ENCODE measurements at regions not wholly inside any gene's neighbourhood (a gene's known extent, or its start where the extent isn't known, plus 50 kb on each side); places are given as distances from the start of the nearest gene placed in this dataset.

- Histone ChIP-seq H3K4me3 (no peak overlapping the region), H3K4me1 (ENCODE audit: control insufficient read depth in 5 of 5, insufficient read depth in 5 of 5, low read length in 5 of 5) (peaks cover 0 to 5% (median 0%) of the 10 kb centered on the region in 5 donors), H3K9ac (ENCODE audit: insufficient read depth in 1 of 2, low read length in 2 of 2) (no peak overlapping the region), H3K27ac (ENCODE audit: low read depth in 1 of 2, low read length in 1 of 2) (no peak overlapping the region), H3K27me3 (ENCODE audit: control insufficient read depth in 3 of 3, insufficient read depth in 3 of 3, low read length in 2 of 3) (no peaks in the 10 kb centered on the region), H3K9me3 (ENCODE audit: control insufficient read depth in 4 of 4, insufficient read depth in 3 of 4, low read length in 3 of 4) (no peaks in the 10 kb centered on the region), H3K36me3 (ENCODE audit: control insufficient read depth in 4 of 4, insufficient read depth in 4 of 4, low read length in 4 of 4) (no peaks in the 10 kb centered on the region)
- 91 to 96% methylated on average over 3 of the region's 3 CpGs for WGBS, 2 donors
- ATAC-seq (ENCODE audit: insufficient read depth, low FRiP score) (no peak), DNase-seq (no peak)
- no peak for TF ChIP-seq CTCF (IDR thresholded peaks at IDR 0.05; ENCODE audit: control extremely low read depth, extremely low read depth)
Measured at GRCh38 chr2:12289120-12289802, 427.5 kb upstream of the TRIB2 start.

- TF ChIP-seq CTCF (IDR thresholded peaks at IDR 0.05; ENCODE audit: control extremely low read depth, extremely low read depth), result no peak
- H3K36me3 ChIP-seq (ENCODE audit: control insufficient read depth in 4 of 4, insufficient read depth in 4 of 4, low read length in 4 of 4), result no peaks in the 10 kb centered on the region
- peaks cover 0 to 5% (median 0%) of the 10 kb centered on the region in 5 donors for H3K4me1 ChIP-seq (ENCODE audit: control insufficient read depth in 5 of 5, insufficient read depth in 5 of 5, low read length in 5 of 5)
- H3K9ac ChIP-seq (ENCODE audit: insufficient read depth in 1 of 2, low read length in 2 of 2), result no peak overlapping the region
- no peak for ATAC-seq (ENCODE audit: insufficient read depth, low FRiP score)
- no peaks in the 10 kb centered on the region for H3K27me3 ChIP-seq (ENCODE audit: control insufficient read depth in 3 of 3, insufficient read depth in 3 of 3, low read length in 2 of 3)
- DNase-seq, result no peak
- WGBS, 2 donors, result 80 to 81% methylated on average over 1 of the region's 1 CpG
- H3K4me3 ChIP-seq, result no peak overlapping the region
- no peaks in the 10 kb centered on the region for H3K9me3 ChIP-seq (ENCODE audit: control insufficient read depth in 4 of 4, insufficient read depth in 3 of 4, low read length in 3 of 4)
- H3K27ac ChIP-seq (ENCODE audit: low read depth in 1 of 2, low read length in 1 of 2), result no peak overlapping the region
Measured at GRCh38 chr2:12291303-12291702, 425.4 kb upstream of the TRIB2 start.

DNA sequence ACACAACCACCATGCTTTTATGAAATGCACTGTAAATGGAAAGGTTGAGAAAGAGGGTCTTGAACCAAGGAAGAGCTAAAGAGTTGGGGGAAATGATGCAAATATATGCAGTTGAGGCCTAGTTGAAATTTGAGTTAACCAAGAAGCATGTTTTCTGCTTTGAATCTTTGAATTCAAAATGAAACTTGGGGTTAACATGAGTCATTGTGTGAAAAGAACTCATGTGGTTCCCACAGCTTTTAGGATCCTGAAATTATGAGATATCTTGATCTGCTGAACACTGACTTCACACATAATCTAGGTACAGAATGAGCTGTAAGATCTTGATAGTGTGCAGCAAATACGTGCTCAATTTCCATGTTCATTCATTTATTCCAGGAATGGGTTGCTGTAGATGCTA lies 422.9 kb upstream of the TRIB2 start:
- H3K4me3 ChIP-seq, result no peak overlapping the region
- WGBS, 2 donors, result 88 to 93% methylated on average over 1 of the region's 1 CpG
- H3K36me3 ChIP-seq (ENCODE audit: control insufficient read depth in 4 of 4, insufficient read depth in 4 of 4, low read length in 4 of 4), result no peaks in the 10 kb centered on the region
- H3K9me3 ChIP-seq (ENCODE audit: control insufficient read depth in 4 of 4, insufficient read depth in 3 of 4, low read length in 3 of 4), result no peaks in the 10 kb centered on the region
- no peak overlapping the region for H3K27ac ChIP-seq (ENCODE audit: low read depth in 1 of 2, low read length in 1 of 2)
- no peaks in the 10 kb centered on the region for H3K27me3 ChIP-seq (ENCODE audit: control insufficient read depth in 3 of 3, insufficient read depth in 3 of 3, low read length in 2 of 3)
- H3K9ac ChIP-seq (ENCODE audit: insufficient read depth in 1 of 2, low read length in 2 of 2), result no peak overlapping the region
- no peak for TF ChIP-seq CTCF (IDR thresholded peaks at IDR 0.05; ENCODE audit: control extremely low read depth, extremely low read depth)
- no peak for ATAC-seq (ENCODE audit: insufficient read depth, low FRiP score)
- DNase-seq, result peak in 2 of 3 donors; percentile 36 to 69
- H3K4me1 ChIP-seq (ENCODE audit: control insufficient read depth in 5 of 5, insufficient read depth in 5 of 5, low read length in 5 of 5), result peaks cover 0 to 2% (median 0%) of the 10 kb centered on the region in 5 donors

Data from lung (tissue), 11 donors.